HG03045 (cell line): ENCODE measurements at regions not wholly inside any gene's neighbourhood (a gene's known extent, or its start where the extent isn't known, plus 50 kb on each side); places are given as distances from the start of the nearest gene placed in this dataset.
A peak's percentile ranks its signal among the peaks of the same experiment; 100 is the strongest.

Source experiments
- ATAC-seq: cut with Tn5 transposase; IDR thresholded peaks from one replicate; pipeline ENCODE4 v1.9.1; 2021; ENCODE audit warnings: mild to moderate bottlenecking, moderate library complexity; ENCODE audit not compliant: unreplicated experiment

GRCh38 chr14:71321574-71322315 lies 414.5 kb downstream of the PCNX1 start:
- no peak for ATAC-seq

- ATAC-seq, result no peak
Measured at GRCh38 chr14:71322655-71323250, 415.5 kb downstream of the PCNX1 start.

GRCh38 chr14:71324767-71325272 lies 417.6 kb downstream of the PCNX1 start:
- no peak for ATAC-seq

DNA sequence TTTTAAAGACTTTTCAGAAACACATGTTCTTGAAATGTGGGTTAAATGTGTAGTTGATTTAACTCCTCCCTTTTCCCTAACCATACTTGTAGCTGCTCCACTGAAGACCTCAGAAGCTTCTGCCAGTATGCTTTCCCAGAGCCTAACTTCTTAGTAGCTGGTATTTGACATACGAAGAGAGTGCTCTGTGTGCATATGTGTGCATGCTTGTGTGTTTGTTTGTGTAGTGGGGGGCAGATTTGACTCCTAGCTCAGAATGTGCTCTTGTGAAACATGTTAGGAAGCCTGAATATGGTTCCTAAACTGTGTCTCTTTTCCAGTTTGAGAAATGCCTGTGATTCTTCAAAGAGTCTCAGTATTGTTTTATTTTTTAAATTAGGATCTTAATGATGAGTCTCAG lies 420.4 kb downstream of the PCNX1 start:
- no peak for ATAC-seq

DNA sequence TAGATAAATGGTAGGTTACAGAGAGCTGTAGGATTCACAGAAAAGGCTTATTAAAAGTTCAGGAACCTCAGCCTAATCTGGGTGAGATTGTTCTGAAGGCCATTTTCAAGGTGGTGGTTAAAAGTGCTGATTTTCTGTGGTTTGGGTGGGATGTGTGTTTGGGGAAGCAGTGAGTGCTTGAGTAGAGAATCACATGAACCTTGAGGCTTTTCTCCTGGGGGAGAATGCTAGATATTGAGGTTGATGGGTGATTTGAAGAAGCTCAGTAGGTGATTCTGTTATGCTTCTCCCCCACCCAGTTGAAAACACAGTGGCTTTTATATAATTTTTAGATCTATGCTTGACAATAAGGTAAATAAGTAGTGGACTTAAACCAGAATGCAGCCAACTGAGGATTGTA lies 420.9 kb downstream of the PCNX1 start:
- peak; percentile 48 for ATAC-seq

DNA sequence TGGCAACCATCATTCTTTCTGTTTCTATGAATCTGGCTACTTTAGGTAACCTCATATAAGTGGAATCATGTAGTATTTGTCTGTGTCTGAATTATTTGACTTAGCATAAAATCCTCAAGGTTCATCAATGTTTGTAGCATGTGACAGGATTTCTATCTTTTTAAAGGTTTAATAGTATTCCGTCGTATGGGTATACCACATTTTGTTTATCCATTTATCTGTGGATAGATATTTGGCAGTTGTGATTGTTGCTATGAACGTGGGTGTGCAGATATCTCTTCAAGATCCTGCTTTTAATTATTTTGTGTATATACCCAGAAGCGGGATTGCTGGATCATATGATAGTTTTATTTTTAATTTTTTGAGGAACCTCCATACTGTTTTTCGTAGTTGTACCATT lies 421.7 kb downstream of the PCNX1 start:
- no peak for ATAC-seq

DNA sequence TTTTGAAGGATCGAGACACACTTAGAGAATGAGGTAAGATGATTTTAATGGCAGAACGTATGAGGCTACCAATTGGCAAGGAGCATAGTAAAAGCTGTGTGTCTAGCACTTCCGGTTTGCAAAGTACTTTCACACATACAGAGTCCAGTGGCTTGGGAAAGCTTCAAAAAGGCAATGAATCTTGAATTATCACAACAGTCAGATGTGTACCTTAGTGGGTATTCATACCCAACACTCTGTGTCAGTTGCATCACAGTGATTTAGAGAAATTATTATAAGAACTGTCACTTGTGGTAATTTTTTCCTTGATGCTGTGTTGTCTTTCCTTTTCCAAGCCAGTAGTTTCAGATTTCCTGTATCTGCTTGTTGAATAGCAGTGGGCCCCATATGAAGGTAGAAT lies 424.1 kb downstream of the PCNX1 start:
- ATAC-seq, result no peak

GRCh38 chr14:71332476-71332875 lies 425.2 kb downstream of the PCNX1 start:
- ATAC-seq, result no peak

DNA sequence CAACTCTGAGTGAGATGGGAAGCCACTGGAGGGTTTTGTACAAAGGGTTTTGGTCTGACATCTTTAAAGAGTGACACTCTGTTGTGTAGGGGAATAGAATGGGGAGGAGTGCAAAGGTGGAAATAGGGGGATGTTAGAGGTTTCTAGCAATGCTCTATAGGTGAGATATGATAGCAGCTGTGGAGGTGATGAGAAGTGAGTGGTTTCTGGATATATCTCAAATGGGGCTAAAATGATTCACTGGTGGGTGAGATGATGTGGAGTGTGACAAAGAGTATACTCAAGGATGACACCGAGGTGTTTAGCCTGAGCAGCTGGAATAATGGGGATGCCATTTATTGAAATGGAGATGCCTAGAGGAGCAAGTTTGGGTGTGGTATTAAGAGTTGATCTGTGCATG lies 426.4 kb downstream of the PCNX1 start:
- no peak for ATAC-seq

GRCh38 chr14:71336489-71337192 lies 429.4 kb downstream of the PCNX1 start:
- ATAC-seq, result no peak

GRCh38 chr14:71338153-71338552 lies 430.9 kb downstream of the PCNX1 start:
- no peak for ATAC-seq

- ATAC-seq, result no peak
Measured at GRCh38 chr14:71339650-71340415, 432.6 kb downstream of the PCNX1 start.

DNA sequence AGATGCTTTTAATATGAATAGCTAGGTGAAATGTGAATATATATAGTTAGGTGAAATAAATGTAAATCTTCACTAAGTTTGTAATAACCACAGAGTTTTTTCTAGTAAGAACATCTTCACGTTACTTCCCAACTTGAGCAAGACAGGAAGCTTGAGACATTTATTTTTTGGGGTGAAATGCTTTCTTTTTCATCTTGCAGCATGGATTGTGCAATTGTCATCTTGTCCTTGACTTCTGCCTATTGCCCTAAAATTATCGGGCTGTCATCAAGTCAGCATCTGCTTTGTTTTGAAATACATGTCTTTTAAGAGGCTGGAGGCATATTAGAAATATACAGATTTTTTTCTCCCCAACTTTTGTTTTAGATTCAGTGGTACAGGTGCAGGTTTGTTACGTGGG lies 433.9 kb downstream of the PCNX1 start:
- no peak for ATAC-seq

GRCh38 chr14:71343724-71344123 lies 436.5 kb downstream of the PCNX1 start:
- no peak for ATAC-seq

DNA sequence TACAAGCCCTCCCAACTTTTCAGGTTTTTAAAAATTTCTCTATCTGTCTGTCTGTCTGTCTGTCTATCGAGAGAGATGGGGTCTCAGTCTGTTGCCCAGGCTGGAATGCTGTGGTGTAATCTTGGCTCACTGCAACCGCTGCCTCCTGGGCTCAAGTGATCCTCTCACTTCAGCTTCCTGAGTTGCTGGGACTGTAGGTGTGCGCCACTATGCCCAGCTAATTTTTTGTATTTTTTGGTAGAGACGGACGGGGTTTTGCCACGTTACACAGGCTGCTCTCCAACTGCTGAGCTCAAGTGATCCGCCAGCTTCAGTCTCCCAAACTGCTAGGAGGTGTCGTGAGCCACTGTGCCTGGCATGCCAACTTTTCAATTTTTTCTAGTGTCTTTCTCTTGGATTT lies 437.2 kb downstream of the PCNX1 start:
- ATAC-seq, result no peak

DNA sequence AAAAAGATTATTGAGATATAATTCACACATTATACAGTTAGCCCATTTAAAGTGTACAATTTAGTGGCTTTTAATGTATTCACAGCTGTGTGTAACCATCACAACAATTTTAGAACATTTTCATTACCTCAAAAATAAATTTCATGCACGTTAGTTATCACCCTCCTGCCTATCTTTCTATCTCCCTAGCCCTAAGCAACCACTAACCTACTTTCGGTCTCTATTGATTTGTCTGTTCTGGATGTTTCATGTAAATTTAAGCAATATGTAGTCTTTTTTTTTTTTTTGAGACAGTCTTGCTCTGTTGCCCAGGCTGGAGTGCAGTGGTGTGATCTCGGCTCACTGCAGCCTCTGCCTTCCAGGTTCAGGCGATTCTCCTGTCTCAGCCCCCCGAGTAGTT lies 439.4 kb downstream of the PCNX1 start:
- no peak for ATAC-seq

DNA sequence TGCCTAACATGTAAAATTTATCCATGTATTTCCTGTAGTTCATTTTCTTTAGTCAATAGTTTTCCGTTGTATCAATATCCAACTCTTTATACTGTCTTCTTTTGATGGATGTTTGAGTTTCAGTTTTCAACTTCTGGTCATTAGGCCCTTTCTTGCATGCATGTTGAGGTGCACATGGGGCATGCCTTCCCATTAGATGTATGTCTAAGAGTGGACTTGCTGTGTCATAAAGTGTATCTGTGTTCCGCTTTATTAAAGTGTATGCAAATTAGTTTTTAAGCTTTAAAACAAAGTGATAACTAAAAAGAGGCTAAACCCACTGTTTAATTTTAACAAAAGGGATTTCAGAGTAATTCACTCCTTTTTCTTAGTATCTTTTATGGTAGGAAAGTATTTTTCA lies 441.1 kb downstream of the PCNX1 start:
- no peak for ATAC-seq

DNA sequence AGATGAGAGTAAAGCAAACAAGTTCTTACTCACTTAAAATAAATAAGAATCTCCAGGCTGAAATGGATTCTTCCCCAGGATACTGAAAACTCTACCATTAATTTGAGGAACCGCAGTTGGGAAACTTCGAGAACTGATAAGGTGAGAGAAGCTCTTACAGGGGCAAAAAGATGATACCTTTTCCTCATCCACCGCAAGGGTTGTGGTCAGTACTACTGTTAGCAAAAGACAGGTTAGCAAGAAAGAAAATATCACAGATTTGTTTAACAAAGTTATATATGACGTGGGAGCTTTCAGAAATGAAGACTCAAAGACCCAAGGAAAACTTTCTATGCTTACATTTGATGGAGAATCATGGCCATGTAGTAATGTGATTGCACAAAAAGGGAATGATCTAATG lies 441.6 kb downstream of the PCNX1 start:
- ATAC-seq, result no peak

DNA sequence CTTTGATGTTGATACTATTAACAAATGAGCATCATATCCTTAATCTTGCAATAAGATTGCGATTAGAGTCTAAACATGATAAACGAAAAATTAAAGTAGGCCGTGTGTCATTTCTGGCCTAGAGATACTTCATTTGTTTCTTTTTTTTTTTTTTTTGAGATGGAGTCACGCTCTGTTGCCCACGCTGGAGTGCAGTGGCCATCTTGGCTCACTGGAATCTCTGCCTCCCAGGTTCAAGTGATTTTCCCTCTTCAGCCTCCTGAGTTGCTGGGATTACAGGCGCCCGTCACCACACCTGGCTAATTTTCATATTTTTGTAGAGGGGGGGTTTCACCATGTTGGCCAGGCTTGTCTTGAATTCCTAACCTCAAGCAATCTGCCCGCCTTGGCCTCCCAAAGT lies 446.9 kb downstream of the PCNX1 start:
- ATAC-seq, result no peak

GRCh38 chr14:71354801-71355200 lies 447.5 kb downstream of the PCNX1 start:
- ATAC-seq, result no peak
